NOMO-1 treated with dmso at 0.1 percent for 144 hours (cell line): ENCODE measurements at regions not wholly inside any gene's neighbourhood (a gene's known extent, or its start where the extent isn't known, plus 50 kb on each side); places are given as distances from the start of the nearest gene placed in this dataset.
"Not testable (repeated sequence)": the region's sequence is repeated elsewhere in the genome, so short reads cannot be mapped to it uniquely, and the experiment has no call there.

ENCODE experiments used
- DNase-seq: peaks from one replicate; lab custom pipeline; 2025; ENCODE audit not compliant: unreplicated experiment; lab: John Stamatoyannopoulos, UW

DNA sequence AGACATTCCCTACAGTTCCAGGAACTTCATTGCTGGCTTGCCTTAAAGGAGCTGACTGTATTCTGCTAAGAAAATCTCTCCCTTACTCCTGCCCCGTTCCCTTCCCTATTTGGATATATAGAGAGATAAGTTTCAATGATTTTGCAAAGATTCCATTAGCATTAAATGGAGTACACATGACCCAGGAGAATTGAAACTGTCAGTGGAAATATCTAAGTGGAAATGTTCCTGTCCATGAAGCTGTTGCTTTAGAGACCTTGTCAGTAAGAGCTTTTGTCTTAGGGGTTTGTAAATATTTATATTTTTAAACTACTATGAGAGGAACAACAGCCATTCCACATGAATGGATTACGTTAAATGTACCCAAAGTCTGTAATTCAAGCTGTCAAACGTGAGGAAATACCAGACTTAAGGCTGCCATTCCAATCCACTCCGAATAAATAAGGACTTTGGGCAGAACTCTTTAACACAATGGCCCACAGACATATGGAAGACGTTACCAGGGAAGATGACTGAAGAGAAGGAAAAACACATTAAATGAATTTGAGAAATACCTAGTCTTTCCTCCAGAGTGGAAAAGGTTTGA lies 387.1 kb upstream of the PAPPA start:
- no peak for DNase-seq

DNA sequence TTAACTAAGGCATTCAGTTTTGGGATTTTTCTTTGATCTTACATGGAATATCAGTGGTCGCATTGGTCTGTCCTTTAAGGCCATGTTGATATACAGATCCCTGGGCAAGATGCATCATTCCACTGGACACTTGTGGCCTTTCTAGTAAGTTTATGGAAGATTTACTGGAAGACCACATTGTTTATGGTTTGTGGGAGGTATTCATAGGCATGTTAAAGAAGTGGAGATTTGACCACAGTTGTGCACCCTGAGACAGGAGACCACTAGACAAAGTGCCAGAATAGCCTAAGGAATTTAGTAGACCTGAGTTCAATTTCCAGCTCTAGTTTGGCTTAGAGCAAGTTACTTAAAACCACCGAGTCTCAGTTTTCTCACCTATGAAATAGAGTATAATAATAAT lies 383.1 kb upstream of the PAPPA start:
- DNase-seq = no peak

DNA sequence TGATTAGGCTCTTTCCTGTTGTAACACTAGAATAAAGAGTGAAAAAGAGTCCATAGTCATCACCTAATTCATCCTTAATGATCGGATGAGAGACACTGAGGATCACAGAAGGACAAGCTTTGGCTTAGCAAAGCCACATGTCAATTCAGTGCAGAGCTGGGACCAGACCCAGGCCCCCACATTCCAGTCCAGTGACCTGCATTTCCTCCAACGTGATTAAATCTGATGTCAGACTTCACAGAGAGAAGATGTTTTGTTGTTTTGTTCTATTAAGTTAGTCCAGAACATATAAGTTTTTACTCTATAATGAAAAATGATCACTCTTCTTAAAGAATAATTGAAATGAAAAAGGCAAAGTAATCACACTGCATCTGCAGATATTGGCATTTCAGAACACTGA lies 377.9 kb upstream of the PAPPA start:
- DNase-seq = no peak

DNA sequence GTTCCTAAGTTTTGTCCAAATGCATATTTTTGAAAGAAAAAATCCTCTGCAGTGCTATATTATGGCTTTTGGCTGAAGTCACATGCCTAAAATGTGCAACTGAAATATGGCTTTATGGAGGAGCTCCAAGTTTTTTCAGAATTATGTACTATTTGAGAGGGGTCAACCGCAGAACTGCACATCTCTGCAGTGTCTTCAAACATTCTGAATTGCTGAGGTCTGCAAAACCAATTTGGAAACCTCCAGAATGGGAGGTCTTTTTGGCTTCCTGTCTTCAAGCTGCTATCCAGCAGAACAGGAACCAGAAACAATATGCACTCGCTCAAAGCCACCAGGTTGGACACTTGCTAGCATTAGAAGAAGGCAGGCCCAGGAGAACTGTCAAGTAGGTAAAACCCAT lies 376.0 kb upstream of the PAPPA start:
- no peak for DNase-seq

DNA sequence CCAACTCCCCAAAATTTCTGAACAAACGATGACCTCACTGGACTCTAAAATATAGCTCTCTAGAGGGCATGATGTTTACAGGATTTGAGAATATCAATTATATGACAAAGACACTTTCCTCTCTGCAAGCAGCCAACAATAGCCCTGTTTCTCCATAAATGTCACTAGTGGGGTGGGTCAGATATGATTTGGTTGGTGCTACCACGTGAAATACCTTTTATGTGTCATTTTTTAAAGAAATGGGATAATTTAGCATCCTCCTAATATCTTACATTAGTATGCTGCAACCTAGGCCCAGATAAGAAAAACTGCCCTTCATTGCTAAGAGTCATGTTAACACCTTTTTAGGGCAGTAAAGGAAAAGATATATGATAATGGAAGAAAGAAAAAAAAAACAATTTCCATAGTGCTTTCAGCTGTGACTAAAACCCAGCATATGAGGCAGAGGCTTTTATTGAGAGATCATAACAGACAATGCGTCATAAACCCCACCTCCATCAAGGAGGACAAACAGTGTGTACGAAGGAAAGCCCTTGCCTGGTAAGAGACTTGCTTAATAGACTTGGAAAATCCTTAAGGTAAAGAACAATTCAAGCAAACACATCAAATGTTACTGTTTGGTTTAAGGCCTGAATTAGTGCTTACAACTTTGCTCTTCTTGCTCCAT lies 372.4 kb upstream of the PAPPA start:
- no peak for DNase-seq

DNA sequence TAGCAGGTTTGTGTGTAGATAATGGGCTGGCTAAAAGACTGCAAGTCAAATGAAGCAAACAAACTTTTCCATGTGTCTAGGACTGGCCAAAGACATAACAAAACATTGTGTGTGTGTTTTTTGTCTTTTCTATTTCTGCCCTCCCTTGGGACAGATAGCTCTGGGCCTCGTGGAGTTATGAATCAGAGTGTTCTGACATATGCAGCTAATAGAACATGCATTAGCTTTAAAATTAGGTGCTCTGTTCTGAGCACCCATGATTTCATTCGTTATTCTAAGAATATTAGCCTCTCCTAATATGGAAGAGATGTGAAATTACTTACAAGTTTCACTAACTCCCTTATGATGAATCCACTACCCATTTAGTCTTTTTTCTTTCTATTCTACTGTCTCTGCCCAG lies 367.3 kb upstream of the PAPPA start:
- DNase-seq = no peak

DNA sequence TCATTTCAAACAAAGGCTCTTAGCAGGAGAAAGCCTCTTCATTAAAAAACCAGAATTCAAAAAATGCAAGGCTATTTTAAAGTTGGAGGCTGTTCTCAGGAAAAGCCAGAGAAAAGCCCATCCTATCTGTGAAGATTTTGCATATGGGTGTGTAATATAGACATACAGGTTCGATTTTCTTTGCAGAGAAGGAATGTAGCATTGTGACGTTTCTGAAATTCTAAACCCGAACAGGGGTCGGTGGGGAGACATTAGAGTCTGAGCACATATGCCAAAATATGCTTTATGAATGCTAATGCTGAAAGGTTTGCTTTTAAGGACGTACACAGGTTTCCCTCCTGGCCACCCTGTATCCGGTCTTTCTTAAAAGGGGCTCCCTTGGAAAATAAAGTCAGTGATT lies 363.1 kb upstream of the PAPPA start:
- no peak for DNase-seq

DNA sequence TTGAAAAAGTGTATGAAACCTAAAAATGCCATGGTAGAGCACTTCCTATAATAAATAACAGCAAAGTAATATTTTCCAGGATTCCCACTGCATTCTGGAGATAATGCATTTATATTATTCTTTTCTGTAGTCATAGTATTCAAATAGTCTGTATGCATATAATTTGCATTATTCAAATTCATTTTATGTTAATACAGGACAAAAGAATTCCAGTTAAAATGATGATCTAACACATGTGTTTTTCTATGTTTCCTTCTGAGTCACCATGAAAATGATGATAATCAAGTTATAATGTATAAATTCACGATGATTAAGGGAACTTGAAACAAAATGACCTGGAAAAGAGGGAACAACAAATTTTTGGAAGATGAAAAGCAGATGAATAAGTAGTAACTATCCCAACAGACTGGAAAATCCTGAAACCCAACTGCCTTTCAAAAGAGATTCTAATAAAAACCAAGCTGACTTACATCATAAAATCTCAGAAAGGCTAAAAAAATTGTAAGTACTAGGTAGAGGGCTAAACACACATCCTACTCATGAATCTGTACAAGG lies 358.6 kb upstream of the PAPPA start:
- no peak for DNase-seq

DNA sequence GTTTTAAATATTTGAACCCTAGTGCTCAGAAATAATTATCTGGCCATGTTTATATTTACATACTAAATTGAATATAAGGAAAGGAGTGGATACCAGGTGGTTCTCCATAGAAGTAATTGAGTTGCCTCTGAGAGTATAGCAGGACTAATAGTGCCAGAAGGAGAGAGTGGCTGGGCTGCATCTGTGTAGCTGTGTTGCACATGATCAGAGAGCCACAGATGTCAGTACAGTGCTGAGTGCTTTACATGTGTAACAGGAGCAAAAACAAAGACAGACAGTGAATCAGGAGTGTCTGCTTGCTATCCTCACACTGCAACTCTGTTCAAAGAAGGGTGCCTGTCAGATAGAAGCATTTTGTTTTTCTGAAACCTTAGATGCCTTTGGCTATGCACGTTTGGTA lies 353.9 kb upstream of the PAPPA start:
- DNase-seq = no peak

DNA sequence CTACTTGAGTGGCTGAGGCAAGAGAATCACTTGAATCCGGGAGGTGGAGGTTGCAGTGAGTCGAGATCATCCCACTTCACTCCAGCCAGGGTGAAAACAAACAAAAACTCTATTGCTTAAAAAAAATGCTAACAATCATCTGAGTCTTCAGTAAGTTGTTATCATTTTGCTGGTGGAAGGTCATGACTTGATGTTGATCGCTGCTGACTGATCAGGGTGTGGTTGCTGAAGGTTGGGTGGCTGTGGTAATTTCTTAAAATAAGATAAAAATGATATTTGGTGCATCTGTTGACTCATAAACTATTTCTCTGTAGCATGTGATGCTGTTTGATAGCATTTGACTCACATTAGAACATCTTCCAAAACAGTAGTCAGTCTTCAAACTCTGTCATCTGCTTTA lies 349.4 kb upstream of the PAPPA start:
- no peak for DNase-seq

DNA sequence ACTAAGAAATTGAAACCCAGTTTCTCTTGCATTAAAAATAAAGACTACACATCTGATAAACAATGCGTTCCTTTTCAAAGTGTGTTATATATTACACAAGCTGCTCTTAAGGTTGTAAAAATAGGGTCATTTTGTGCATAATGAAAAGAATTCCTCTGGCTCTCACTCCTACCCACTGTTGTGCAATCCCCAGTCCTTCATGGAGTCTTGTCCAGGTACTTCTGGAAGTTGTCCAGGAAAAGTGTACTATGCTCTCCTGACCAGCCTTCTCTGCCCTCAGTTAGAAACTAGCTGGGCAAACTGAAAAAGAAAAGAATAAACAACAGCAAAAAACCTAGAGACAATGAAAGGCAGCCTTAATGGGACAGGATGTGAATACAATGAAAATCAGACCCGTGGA lies 345.5 kb upstream of the PAPPA start:
- DNase-seq = no peak

DNA sequence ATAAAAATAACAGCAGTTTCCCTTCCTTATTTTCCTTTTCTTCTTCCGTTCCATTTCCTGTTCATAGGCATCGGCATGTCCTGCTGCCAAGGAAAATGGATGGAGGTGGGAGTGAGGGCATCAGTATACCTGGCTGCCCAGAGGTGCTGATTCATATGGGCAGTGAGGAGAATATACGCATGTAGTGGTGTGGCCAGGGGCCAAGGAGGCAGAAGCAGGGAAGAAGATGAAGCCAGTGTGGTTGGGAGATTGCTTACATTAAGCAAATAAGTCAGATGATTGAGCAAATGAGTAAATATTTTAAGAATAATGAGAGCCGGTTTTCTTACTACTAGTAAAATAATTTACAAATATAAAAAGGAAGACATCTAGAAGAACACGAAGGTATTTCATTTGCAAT lies 344.9 kb upstream of the PAPPA start:
- DNase-seq = no peak

DNA sequence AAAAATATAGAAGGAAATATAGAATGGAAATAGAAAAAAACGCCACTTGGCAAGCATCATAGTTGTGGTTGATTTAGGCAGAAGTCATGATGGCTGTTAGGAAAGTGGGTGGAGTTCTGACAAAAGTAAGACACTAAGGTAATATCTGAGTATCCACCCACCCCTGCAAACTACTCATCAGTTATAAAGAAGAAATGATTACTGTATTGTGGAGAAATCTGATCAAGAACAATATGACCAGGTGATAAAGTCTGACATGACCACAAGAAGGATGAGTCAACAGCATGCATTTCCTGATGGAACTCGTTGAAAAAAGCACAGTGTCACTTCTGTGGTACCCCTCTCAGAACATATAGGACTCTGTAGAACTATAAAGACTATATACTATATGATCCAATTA lies 343.4 kb upstream of the PAPPA start:
- DNase-seq = no peak

DNA sequence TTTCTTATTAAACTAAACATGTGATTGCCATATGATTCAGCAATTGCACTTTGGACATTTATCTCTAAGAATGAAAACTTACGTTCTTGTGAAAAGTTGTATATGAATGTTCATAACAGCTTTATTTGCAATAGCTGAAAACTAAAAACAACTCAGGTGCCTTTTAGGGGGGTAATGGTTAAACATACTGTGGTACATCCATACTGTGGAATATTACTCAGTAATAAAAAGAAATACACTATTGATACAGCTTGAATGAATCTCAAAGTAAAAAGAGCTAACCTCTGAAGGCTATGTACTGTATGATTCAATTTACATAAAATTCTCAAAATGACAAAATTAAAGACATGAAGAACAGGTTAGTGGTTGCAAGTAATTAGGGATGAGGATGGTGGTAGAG lies 339.5 kb upstream of the PAPPA start:
- DNase-seq = no peak

DNA sequence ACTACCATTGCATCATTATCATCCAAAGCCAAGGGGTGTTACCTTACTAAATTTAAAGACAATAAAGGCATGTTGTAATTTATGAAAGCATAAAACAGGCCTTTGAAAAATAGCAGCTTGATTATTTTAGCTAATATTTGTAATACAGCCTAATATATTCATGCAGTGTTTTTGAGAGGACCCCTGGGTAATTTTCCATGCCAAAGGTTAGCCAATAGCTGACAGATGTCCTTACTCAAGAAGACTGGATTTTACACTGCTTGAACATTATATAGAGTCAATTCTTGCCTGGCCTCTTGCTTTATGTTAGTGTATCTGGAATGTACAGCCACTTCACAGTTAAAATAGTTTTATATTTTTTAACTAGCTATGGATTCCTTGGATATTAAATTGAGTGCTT lies 337.8 kb upstream of the PAPPA start:
- no peak for DNase-seq

DNA sequence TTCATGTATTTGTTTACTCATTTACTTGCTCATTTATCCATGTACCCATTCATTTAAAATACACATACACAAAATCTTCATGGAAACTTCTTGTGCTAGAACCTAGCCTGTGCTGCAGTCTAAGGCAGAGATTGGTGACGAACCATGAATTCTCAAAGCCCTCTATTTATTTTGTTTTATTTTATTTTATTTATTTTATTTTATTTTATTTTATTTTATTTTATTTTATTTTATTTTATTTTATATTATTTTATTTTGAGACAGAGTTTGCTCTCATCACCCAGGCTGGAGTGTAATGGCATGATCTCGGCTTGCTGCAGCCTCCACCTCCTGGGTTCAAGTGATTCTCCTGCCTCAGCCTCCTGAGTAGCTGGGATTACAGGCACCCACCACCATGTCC lies 334.9 kb upstream of the PAPPA start:
- DNase-seq = not testable (repeated sequence)

DNA sequence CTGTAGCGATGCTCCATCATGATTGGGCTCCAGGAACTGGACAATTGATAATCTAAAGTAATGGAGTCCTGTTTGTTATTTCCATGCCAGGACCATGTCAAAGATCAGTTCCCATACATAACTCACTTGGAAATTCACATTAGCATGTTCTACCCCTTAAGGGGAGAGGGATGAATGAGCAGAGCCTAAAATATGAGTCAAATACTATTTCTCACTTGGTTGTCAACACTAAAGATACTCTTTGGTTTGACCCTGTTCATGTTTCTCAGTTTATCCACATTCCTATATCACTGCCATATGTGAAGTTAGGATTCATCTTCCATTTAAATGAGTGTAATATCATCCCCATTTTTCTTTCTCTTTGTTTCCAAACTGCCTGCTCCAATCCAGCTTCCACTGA lies 321.6 kb upstream of the PAPPA start:
- no peak for DNase-seq

DNA sequence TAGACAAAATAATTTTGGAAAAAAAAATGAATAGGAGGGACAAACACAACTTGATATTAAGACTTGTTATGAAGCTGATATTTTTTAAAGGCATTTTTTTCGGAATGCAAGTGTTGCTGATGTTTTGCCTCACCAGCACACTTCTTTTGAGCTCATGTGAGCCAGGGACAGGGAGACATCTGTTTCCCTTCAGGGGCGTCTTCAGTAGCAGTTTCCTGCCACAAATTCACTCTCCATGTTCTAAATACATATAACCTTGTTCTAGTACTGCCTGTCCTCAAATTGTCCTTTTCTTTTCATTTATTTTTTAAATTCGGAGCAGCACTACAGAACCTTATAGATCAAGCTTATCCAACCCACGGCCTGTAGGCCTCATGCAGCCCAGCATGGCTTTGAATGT lies 316.0 kb upstream of the PAPPA start:
- no peak for DNase-seq

DNA sequence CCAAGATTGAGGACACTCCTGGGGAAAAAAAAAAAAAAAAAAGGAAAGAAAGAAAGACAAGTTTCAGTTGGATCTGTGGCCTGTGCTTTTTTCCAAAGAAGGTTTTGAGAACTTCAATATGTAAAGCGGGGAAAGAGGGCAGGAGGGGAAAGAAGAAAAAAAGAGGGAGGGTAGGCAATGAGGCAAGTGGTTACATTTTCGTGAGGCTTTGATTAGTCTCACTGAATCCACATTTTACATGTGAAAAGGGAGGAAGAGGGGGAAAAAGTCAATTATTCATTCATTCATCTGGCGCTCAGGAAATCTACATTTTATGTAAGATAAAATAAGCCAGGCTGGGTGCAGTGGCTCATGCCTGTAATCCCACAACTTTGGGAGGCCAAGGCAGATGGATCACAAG lies 315.2 kb upstream of the PAPPA start:
- DNase-seq = no peak

DNA sequence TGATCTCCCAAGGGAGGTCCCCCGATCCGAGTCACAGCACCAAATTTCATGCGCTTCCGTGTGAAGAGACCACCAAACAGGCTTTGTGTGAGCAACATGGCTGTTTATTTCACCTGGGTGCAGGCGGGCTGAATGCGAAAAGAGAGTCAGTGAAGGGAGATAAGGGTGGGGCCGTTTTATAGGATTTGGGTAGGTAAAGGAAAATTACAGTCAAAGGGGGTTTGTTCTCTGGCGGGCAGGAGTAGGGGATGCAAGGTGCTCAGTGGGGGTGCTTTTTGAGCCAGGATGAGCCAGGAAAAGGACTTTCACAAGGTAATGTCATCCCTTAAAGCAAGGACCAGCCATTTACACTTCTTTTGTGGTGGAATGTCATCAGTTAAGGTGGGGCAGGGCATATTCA lies 309.2 kb upstream of the PAPPA start:
- not testable (repeated sequence) for DNase-seq

DNA sequence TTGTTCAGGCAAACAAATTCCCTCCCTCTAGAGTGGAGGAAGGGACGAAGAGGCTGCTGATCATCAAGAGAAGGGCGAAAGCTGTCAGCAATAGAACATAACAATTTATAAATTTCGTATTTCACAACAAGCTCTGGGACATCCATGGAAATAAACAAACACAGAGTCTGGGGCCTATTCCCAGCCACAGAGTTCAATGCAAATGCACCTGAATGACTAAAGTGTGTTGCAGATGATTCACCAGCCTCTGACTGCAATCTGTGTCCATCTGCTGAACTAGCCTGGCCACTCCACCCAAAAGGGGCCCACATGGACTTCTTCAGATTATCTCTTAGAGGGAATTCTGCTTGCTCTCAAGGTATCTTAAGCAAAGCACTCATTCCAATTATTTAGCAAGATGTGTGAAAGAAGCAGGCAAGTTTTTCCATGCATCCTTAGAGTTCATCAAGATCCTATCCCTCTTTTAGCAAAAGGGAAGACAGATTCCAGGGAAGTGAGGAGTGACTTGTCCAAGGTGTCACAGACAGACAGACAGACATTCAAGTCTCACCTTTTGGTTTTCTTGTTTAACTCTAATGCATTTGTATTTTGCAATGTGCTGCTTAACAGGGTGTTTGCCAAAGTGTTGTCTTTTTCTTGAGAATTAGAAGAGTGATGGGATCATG lies 307.8 kb upstream of the PAPPA start:
- no peak for DNase-seq

DNA sequence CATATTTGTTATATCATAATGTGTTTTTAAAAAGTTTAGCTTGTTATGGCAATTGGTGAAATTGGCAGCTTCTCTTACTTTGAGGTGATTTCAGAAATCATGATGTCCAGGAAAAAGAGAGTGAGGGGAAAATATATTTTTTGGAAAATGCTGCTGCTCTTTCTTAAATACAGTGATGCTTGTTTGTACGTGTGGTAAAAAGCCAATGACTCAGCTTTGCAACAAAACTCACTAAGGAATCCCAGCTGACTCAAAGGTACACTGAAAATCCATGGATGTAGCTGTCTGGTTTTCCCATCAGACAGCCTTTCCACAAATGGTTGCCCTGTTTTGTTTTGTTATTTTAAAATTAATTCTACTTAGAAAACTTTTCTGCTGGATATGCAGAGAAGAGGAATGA lies 306.4 kb upstream of the PAPPA start:
- DNase-seq = no peak
